ENCODE measurements at regions not wholly inside any gene's neighbourhood (a gene's known extent, or its start where the extent isn't known, plus 50 kb on each side); places are given as distances from the start of the nearest gene placed in this dataset.

- intact Hi-C loops (cut with micrococcal nuclease) (no loop called here), dilution Hi-C loops (cut with MboI; ENCODE audit: extremely low pct_ligation_motif_present, low sequenced_read_pairs) (no loop called here)
- H3K79me2 ChIP-seq (ENCODE audit: control insufficient read depth, insufficient read depth, low read length) = no peaks in the 10 kb centered on the region
- no peak for DNase-seq (ENCODE audit: low read depth, low spot score)
- no peak for FAIRE-seq
- POLR2A ChIA-PET = no interaction called here
- H3K9ac ChIP-seq (replicated peaks; ENCODE audit: extremely low read depth, insufficient read depth, low read length) = no peak overlapping the region
- TF ChIP-seq EZH2 (IDR thresholded peaks at IDR 0.05; ENCODE audit: borderline replicate concordance, low read depth, low read length, severe bottlenecking) (no peak), GATA2 (IDR thresholded peaks at IDR 0.05; ENCODE audit: insufficient read depth, insufficient read length, low read depth, low read length) (no peak), MYC (IDR thresholded peaks at IDR 0.05; ENCODE audit: low read depth, low read length) (no peak), FOS (IDR thresholded peaks at IDR 0.05; ENCODE audit: borderline replicate concordance, insufficient read depth, low read length) (no peak), POLR2AphosphoS5 (IDR thresholded peaks at IDR 0.05; ENCODE audit: insufficient read depth, low read depth, low read length) (no peak), MAX (IDR thresholded peaks at IDR 0.05; ENCODE audit: insufficient read depth, insufficient read length) (no peak), CTCF (IDR thresholded peaks at IDR 0.05; ENCODE audit: extremely low read depth in 1 of 2, insufficient read depth in 1 of 2, low read depth in 1 of 2, low read length in 2 of 2) (no peak), JUN (IDR thresholded peaks at IDR 0.05; ENCODE audit: borderline replicate concordance, insufficient read depth, insufficient read length, low read depth) (no peak), POLR2A (IDR thresholded peaks at IDR 0.05; ENCODE audit: low read depth, low read length) (no peak)
- H3K9me3 ChIP-seq (replicated peaks; ENCODE audit: control insufficient read depth, insufficient read depth, low read length) = peaks cover 2% of the 10 kb centered on the region
- no peaks in the 10 kb centered on the region for H3K9me1 ChIP-seq (replicated peaks; ENCODE audit: control insufficient read depth, extremely low read depth, insufficient read depth, low read length)
- H3K27me3 ChIP-seq (ENCODE audit: control insufficient read depth in 2 of 2, insufficient read depth in 2 of 2, low read length in 2 of 2) = no peaks in the 10 kb centered on the region
- no peak overlapping the region for H3K27ac ChIP-seq (ENCODE audit: insufficient read depth, low read depth, low read length)
- H3K4me3 ChIP-seq (replicated peaks in 1 of 3; ENCODE audit: insufficient read depth in 1 of 3, low read depth in 1 of 3, low read length in 3 of 3) = no peak overlapping the region
- H3K36me3 ChIP-seq (ENCODE audit: control insufficient read depth in 2 of 2, extremely low read depth in 1 of 2, insufficient read depth in 2 of 2, low read length in 2 of 2) = no peaks in the 10 kb centered on the region
- no peaks in the 10 kb centered on the region for H4K20me1 ChIP-seq (replicated peaks; ENCODE audit: control insufficient read depth, extremely low read depth, insufficient read depth, low read length)
- no TSS peak for BruUV-seq (replicated peaks)
- no peaks in the 10 kb centered on the region for H3K4me1 ChIP-seq (ENCODE audit: control insufficient read depth, extremely low read depth, insufficient read depth, low read length)
- CTCF ChIA-PET = no interaction called here
- no peak overlapping the region for H3K4me2 ChIP-seq (ENCODE audit: insufficient read depth, low read length)
- H2AFZ ChIP-seq (ENCODE audit: low read depth, low read length) = no peak overlapping the region
These were observed 177.1 kb downstream of the BCL11B start for GRCh38 chr14:99094901-99095300.
